Tibial artery (tissue), 4 donors: ENCODE measurements at regions not wholly inside any gene's neighbourhood (a gene's known extent, or its start where the extent isn't known, plus 50 kb on each side); places are given as distances from the start of the nearest gene placed in this dataset.
"Not testable (repeated sequence)": the region's sequence is repeated elsewhere in the genome, so short reads cannot be mapped to it uniquely, and the experiment has no call there.

Experiments
- DNase-seq, 2 donors: peaks; one replicate each; pipeline ENCODE4 v3.0.0-alpha.2; 2019
- H3K27ac ChIP-seq, 2 donors: fragments of 200-600 bp; sonication (generic) in 1 of 2; 1 replicate in 1 of 2; 2 replicates in 1 of 2; pipeline ENCODE4 v1.5.1; 2018 to 2019; ENCODE audit warnings: mild to moderate bottlenecking in 1 of 2
- H3K27me3 ChIP-seq, 2 donors: fragments of 200-600 bp; sonication (generic) in 1 of 2; one replicate each; pipeline versions ENCODE4 v1.5.1 to v1.6.0; 2016 to 2019
- H3K36me3 ChIP-seq, 3 donors: fragments of 200-600 bp; sonication (generic) in 2 of 3; one replicate each; pipeline ENCODE4 v1.5.1; 2016 to 2019; ENCODE audit warnings: mild to moderate bottlenecking in 2 of 3
- H3K4me1 ChIP-seq, 4 donors: fragments of 200-600 bp; sonication (generic) in 2 of 4; 1 replicate in 3 of 4; 2 replicates in 1 of 4; pipeline ENCODE4 v1.5.1; 2016 to 2019
- H3K4me3 ChIP-seq, 2 donors: fragments of 200-600 bp; sonication (generic) in 1 of 2; 1 replicate in 1 of 2; 2 replicates in 1 of 2; pipeline ENCODE4 v1.5.1; 2018 to 2019; ENCODE audit warnings: mild to moderate bottlenecking in 2 of 2
- H3K9me3 ChIP-seq, 3 donors: fragments of 200-600 bp; sonication (generic) in 1 of 3; one replicate each; pipeline ENCODE4 v1.5.1; 2016 to 2019
- intact Hi-C: fragments of 100-400 bp; cut with DNase I; formaldehyde crosslinking; loops from one replicate; pipeline ENCODE4 v1.15.0; 2023; ENCODE audit warnings: low total_unique reads
- TF ChIP-seq, protein P1 (sequence below), 2 experiments: fragments of 200-600 bp in 1 of 2; fragments of 450-650 bp in 1 of 2; IDR thresholded peaks; one replicate each; pipeline ENCODE4 v1.5.1; 2017 to 2019; ENCODE audit warnings: antibody characterized with exemption in 2 of 2, mild to moderate bottlenecking in 1 of 2, moderate library complexity in 1 of 2

DNA sequence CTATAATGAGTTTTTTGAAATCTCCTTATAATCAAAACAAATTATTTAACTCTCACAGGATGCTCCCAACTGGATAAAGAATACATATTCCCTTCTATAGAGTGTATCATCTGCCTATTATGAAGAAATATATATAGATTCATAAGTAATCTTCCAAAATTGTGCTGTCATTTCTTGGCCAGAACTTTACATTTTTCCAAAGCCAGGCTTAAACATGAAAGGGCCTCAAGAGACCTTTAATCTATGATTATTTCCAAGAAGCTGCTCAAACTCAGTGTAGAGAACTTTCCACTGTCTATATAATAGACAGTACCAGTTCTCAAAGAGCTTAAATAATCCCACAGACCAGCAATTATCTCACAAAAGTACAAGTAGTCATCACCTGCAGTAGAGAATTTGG is 211.0 kb downstream of the AKAIN1 start:
- no peaks in the 10 kb centered on the region for H3K4me1 ChIP-seq
- no peaks in the 10 kb centered on the region for H3K36me3 ChIP-seq
- H3K4me3 ChIP-seq: no peak overlapping the region
- H3K27ac ChIP-seq: no peak overlapping the region
- DNase-seq: no peak
- H3K9me3 ChIP-seq: no peaks in the 10 kb centered on the region
- TF ChIP-seq, protein P1, sequence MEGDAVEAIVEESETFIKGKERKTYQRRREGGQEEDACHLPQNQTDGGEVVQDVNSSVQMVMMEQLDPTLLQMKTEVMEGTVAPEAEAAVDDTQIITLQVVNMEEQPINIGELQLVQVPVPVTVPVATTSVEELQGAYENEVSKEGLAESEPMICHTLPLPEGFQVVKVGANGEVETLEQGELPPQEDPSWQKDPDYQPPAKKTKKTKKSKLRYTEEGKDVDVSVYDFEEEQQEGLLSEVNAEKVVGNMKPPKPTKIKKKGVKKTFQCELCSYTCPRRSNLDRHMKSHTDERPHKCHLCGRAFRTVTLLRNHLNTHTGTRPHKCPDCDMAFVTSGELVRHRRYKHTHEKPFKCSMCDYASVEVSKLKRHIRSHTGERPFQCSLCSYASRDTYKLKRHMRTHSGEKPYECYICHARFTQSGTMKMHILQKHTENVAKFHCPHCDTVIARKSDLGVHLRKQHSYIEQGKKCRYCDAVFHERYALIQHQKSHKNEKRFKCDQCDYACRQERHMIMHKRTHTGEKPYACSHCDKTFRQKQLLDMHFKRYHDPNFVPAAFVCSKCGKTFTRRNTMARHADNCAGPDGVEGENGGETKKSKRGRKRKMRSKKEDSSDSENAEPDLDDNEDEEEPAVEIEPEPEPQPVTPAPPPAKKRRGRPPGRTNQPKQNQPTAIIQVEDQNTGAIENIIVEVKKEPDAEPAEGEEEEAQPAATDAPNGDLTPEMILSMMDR (IDR thresholded peaks at IDR 0.05): no peak
- no peaks in the 10 kb centered on the region for H3K27me3 ChIP-seq
- intact Hi-C loops: no loop called here

GRCh38 chr18:4961121-4961909 is 235.7 kb downstream of the AKAIN1 start:
- Histone ChIP-seq H3K36me3 (no peaks in the 10 kb centered on the region), H3K4me3 (no peak overlapping the region), H3K27ac (no peak overlapping the region), H3K4me1 (no peaks in the 10 kb centered on the region), H3K27me3 (no peaks in the 10 kb centered on the region), H3K9me3 (no peaks in the 10 kb centered on the region)
- TF ChIP-seq, protein P1 (IDR thresholded peaks at IDR 0.05): no peak
- DNase-seq: no peak
- intact Hi-C loops: no loop called here

DNA sequence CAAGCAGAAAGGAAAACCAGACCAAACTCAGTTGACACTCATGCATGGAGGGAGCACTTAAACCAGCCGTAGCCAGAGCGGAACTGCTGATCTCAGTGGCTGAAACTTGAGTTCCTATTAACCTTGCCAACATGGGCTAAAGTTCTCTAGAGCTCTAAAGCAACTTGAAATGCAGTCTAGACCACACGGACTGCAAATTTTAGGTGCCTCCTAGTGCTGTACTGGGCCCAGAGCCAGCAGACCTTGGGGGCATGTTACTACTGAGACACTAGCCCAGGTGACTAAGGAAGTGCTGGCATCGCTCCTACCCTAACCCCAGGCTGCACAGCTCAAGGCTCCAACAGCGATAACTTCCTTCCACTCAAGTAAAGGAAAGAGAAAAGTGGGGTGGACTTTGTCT is 236.5 kb downstream of the AKAIN1 start:
- no peak overlapping the region for H3K4me3 ChIP-seq
- TF ChIP-seq, protein P1 (IDR thresholded peaks at IDR 0.05): no peak
- H3K27ac ChIP-seq: no peak overlapping the region
- intact Hi-C loops: no loop called here
- H3K9me3 ChIP-seq: no peaks in the 10 kb centered on the region
- no peaks in the 10 kb centered on the region for H3K36me3 ChIP-seq
- DNase-seq: no peak
- H3K4me1 ChIP-seq: no peaks in the 10 kb centered on the region
- no peaks in the 10 kb centered on the region for H3K27me3 ChIP-seq

DNA sequence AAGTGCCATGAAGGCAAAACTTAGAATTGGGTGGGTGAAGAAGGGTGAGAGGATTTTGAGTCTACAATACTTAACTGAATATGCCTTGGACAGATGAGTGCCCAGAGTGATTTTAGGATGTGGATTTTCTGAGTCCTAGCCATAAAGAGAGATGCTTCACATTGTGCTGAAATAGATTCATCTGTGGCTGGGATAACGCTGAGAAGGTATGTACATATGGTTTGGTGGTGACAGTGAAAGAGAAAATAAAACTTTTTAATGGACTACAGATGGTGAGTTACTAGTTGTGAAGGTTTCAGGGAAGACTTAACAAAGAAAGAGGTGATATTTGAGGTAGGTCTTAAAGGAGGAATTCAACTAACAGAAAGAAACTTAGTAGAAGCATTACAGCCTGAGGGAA is 265.8 kb downstream of the AKAIN1 start:
- intact Hi-C loops: no loop called here
- no peak overlapping the region for H3K4me3 ChIP-seq
- DNase-seq: no peak

DNA sequence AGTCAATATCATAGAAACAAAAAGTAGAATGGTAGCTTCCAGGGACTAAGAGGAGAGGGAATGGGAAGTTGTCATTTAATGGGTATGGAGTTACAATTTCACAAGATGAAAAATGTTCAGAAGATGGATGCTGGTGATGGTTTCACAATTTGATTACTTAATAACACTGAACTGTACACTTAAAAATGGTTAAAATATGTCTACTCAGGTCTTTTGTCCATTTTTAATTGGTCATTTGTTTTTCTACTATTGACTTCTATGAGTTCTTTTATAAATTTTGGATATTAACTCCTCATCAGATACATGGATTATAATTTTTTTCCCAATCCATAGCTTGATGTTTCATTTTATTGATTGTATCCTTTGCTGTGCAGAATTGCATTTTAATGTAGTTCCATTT is 275.5 kb downstream of the AKAIN1 start:
- DNase-seq: no peak
- TF ChIP-seq, protein P1 (IDR thresholded peaks at IDR 0.05): no peak
- no peaks in the 10 kb centered on the region for H3K27me3 ChIP-seq
- intact Hi-C loops: no loop called here
- no peaks in the 10 kb centered on the region for H3K36me3 ChIP-seq
- H3K4me1 ChIP-seq: no peaks in the 10 kb centered on the region
- H3K4me3 ChIP-seq: no peak overlapping the region
- H3K9me3 ChIP-seq: no peaks in the 10 kb centered on the region
- H3K27ac ChIP-seq: no peak overlapping the region

More for the DNA sequence above, 265.8 kb downstream of the AKAIN1 start:
- Histone ChIP-seq H3K27ac (no peak overlapping the region), H3K27me3 (no peaks in the 10 kb centered on the region), H3K36me3 (no peaks in the 10 kb centered on the region), H3K4me1 (no peaks in the 10 kb centered on the region), H3K9me3 (peaks cover 0 to 9% (median 4%) of the 10 kb centered on the region in 3 donors)
- TF ChIP-seq, protein P1 (IDR thresholded peaks at IDR 0.05): no peak

DNA sequence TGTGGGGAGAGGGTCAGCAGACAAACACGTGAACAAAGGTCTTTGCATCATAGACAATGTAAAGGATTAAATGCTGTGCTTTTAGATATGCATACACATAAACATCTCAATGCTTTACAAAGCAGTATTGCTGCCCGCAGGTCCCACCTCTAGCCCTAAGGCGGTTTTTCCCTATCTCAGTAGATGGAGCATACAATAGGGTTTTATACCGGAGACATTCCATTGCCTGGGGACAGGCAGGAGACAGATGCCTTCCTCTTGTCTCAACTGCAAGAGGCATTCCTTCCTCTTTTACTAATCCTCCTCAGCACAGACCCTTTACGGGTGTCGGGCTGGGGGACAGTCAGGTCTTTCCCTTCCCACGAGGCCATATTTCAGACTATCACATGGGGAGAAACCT is 279.5 kb downstream of the AKAIN1 start:
- H3K27ac ChIP-seq, DNase-seq, H3K27me3 ChIP-seq, H3K4me3 ChIP-seq, intact Hi-C loops, H3K9me3 ChIP-seq, H3K36me3 ChIP-seq, H3K4me1 ChIP-seq: not testable (repeated sequence)
